ENCODE measurements at regions not wholly inside any gene's neighbourhood (a gene's known extent, or its start where the extent isn't known, plus 50 kb on each side); places are given as distances from the start of the nearest gene placed in this dataset.

- in situ Hi-C loops (cut with MboI; ENCODE audit: low sequenced_read_pairs), result no loop called here
Measured at GRCh38 chr1:5254975-5255374, 600.6 kb downstream of the AJAP1 start.

- in situ Hi-C loops (cut with MboI; ENCODE audit: low sequenced_read_pairs), result no loop called here
Measured at GRCh38 chr1:5254131-5254725, 599.8 kb downstream of the AJAP1 start.

GRCh38 chr1:5253036-5253435 is 598.6 kb downstream of the AJAP1 start:
- in situ Hi-C loops (cut with MboI; ENCODE audit: low sequenced_read_pairs), result no loop called here

- in situ Hi-C loops (cut with MboI; ENCODE audit: low sequenced_read_pairs), result no loop called here
Measured at GRCh38 chr1:5250336-5250735, 595.9 kb downstream of the AJAP1 start.

- in situ Hi-C loops (cut with MboI; ENCODE audit: low sequenced_read_pairs), result no loop called here
Measured at GRCh38 chr1:5245348-5245747, 590.9 kb downstream of the AJAP1 start.

- in situ Hi-C loops (cut with MboI; ENCODE audit: low sequenced_read_pairs), result no loop called here
Measured at GRCh38 chr1:5244631-5245285, 590.3 kb downstream of the AJAP1 start.

GRCh38 chr1:5242850-5243249 is 588.4 kb downstream of the AJAP1 start:
- in situ Hi-C loops (cut with MboI; ENCODE audit: low sequenced_read_pairs), result no loop called here

- in situ Hi-C loops (cut with MboI; ENCODE audit: low sequenced_read_pairs), result no loop called here
Measured at GRCh38 chr1:5239911-5240310, 585.5 kb downstream of the AJAP1 start.

- in situ Hi-C loops (cut with MboI; ENCODE audit: low sequenced_read_pairs), result no loop called here
Measured at GRCh38 chr1:5238351-5239130, 584.1 kb downstream of the AJAP1 start.

GRCh38 chr1:5235355-5235899 is 581.0 kb downstream of the AJAP1 start:
- in situ Hi-C loops (cut with MboI; ENCODE audit: low sequenced_read_pairs), result no loop called here

- in situ Hi-C loops (cut with MboI; ENCODE audit: low sequenced_read_pairs), result no loop called here
Measured at GRCh38 chr1:5232537-5232936, 578.1 kb downstream of the AJAP1 start.

GRCh38 chr1:5231541-5232315 is 577.3 kb downstream of the AJAP1 start:
- in situ Hi-C loops (cut with MboI; ENCODE audit: low sequenced_read_pairs), result no loop called here

- in situ Hi-C loops (cut with MboI; ENCODE audit: low sequenced_read_pairs), result no loop called here
Measured at GRCh38 chr1:5227114-5227513, 572.7 kb downstream of the AJAP1 start.

- in situ Hi-C loops (cut with MboI; ENCODE audit: low sequenced_read_pairs), result no loop called here
Measured at GRCh38 chr1:5225707-5226704, 571.6 kb downstream of the AJAP1 start.

- in situ Hi-C loops (cut with MboI; ENCODE audit: low sequenced_read_pairs), result no loop called here
Measured at GRCh38 chr1:5223206-5223605, 568.8 kb downstream of the AJAP1 start.

- in situ Hi-C loops (cut with MboI; ENCODE audit: low sequenced_read_pairs), result no loop called here
Measured at GRCh38 chr1:5222626-5223025, 568.2 kb downstream of the AJAP1 start.

- in situ Hi-C loops (cut with MboI; ENCODE audit: low sequenced_read_pairs), result no loop called here
Measured at GRCh38 chr1:5221451-5221850, 567.0 kb downstream of the AJAP1 start.

- in situ Hi-C loops (cut with MboI; ENCODE audit: low sequenced_read_pairs), result no loop called here
Measured at GRCh38 chr1:5220821-5221220, 566.4 kb downstream of the AJAP1 start.

GRCh38 chr1:5220421-5220820 is 566.0 kb downstream of the AJAP1 start:
- in situ Hi-C loops (cut with MboI; ENCODE audit: low sequenced_read_pairs), result no loop called here

- in situ Hi-C loops (cut with MboI; ENCODE audit: low sequenced_read_pairs), result no loop called here
Measured at GRCh38 chr1:5200006-5200405, 545.6 kb downstream of the AJAP1 start.
